GM12891 (cell line): ENCODE measurements at regions not wholly inside any gene's neighbourhood (a gene's known extent, or its start where the extent isn't known, plus 50 kb on each side); places are given as distances from the start of the nearest gene placed in this dataset.

Source experiments
- POLR2A ChIP-seq: IDR thresholded peaks from 2 replicates; pipeline ENCODE4 v1.6.1; 2011; ENCODE audit warnings: low read depth, low read length, control low read depth
- POLR2AphosphoS5 ChIP-seq: IDR thresholded peaks from 2 replicates; pipeline ENCODE4 v1.6.1; 2011; ENCODE audit warnings: low read depth, low read length, control low read depth
- POU2F2 ChIP-seq: IDR thresholded peaks from 2 replicates; pipeline ENCODE4 v1.6.1; 2011; ENCODE audit warnings: low read depth, mild to moderate bottlenecking, control low read depth, low read length, moderate library complexity
- SPI1 ChIP-seq: IDR thresholded peaks from 2 replicates; pipeline ENCODE4 v1.6.1; 2011; ENCODE audit warnings: low read depth, low read length, control low read depth
- TAF1 ChIP-seq: IDR thresholded peaks from 2 replicates; pipeline ENCODE4 v1.6.1; 2011; ENCODE audit warnings: low read depth, low read length, control low read depth

GRCh38 chr18:29841631-29842030 lies 1200.9 kb downstream of the DSC3 start:
- TF ChIP-seq TAF1, result no peak
- no peak for TF ChIP-seq POLR2AphosphoS5
- no peak for TF ChIP-seq POLR2A
- no peak for TF ChIP-seq POU2F2
- no peak for TF ChIP-seq SPI1
